HG03159 (cell line): ENCODE measurements at regions not wholly inside any gene's neighbourhood (a gene's known extent, or its start where the extent isn't known, plus 50 kb on each side); places are given as distances from the start of the nearest gene placed in this dataset.
"Not testable (repeated sequence)": the region's sequence is repeated elsewhere in the genome, so short reads cannot be mapped to it uniquely, and the experiment has no call there.

ENCODE experiments used
- ATAC-seq: cut with Tn5 transposase; IDR thresholded peaks from one replicate; pipeline ENCODE4 v1.9.1; 2021; ENCODE audit warnings: mild to moderate bottlenecking, moderate library complexity; ENCODE audit not compliant: unreplicated experiment

GRCh38 chr3:106336619-106337018, 467.8 kb upstream of the CBLB start:
- ATAC-seq, result no peak

GRCh38 chr3:106337116-106337515, 468.3 kb upstream of the CBLB start:
- ATAC-seq, result no peak

GRCh38 chr3:106338582-106339214, 469.9 kb upstream of the CBLB start:
- ATAC-seq, result no peak

GRCh38 chr3:106339551-106339950, 470.7 kb upstream of the CBLB start:
- no peak for ATAC-seq

GRCh38 chr3:106341087-106341486, 472.3 kb upstream of the CBLB start:
- no peak for ATAC-seq

GRCh38 chr3:106341586-106342162, 472.9 kb upstream of the CBLB start:
- ATAC-seq, result no peak

- no peak for ATAC-seq
Measured at GRCh38 chr3:106342386-106342785, 473.6 kb upstream of the CBLB start.

GRCh38 chr3:106343811-106344210, 475.0 kb upstream of the CBLB start:
- no peak for ATAC-seq

GRCh38 chr3:106345353-106346027, 476.7 kb upstream of the CBLB start:
- no peak for ATAC-seq

GRCh38 chr3:106347350-106347749, 478.5 kb upstream of the CBLB start:
- ATAC-seq, result no peak

GRCh38 chr3:106348139-106348690, 479.4 kb upstream of the CBLB start:
- ATAC-seq, result no peak

GRCh38 chr3:106349191-106349881, 480.5 kb upstream of the CBLB start:
- no peak for ATAC-seq

GRCh38 chr3:106355873-106356272, 487.1 kb upstream of the CBLB start:
- ATAC-seq, result no peak

- ATAC-seq, result no peak
Measured at GRCh38 chr3:106359692-106360091, 490.9 kb upstream of the CBLB start.

- ATAC-seq, result not testable (repeated sequence)
Measured at GRCh38 chr3:106360901-106361300, 492.1 kb upstream of the CBLB start.

- ATAC-seq, result no peak
Measured at GRCh38 chr3:106364477-106364876, 495.7 kb upstream of the CBLB start.

- ATAC-seq, result no peak
Measured at GRCh38 chr3:106365061-106365691, 496.4 kb upstream of the CBLB start.

- no peak for ATAC-seq
Measured at GRCh38 chr3:106366352-106366751, 497.5 kb upstream of the CBLB start.

- ATAC-seq, result no peak
Measured at GRCh38 chr3:106367496-106367895, 498.7 kb upstream of the CBLB start.

- no peak for ATAC-seq
Measured at GRCh38 chr3:106371221-106371970, 502.6 kb upstream of the CBLB start.
